AG04450 (cell line): ENCODE measurements at regions not wholly inside any gene's neighbourhood (a gene's known extent, or its start where the extent isn't known, plus 50 kb on each side); places are given as distances from the start of the nearest gene placed in this dataset.

Experiments used
- CTCF ChIA-PET: fragments of 300-600, 350-600 bp; formaldehyde crosslinking; extraction: SDS; loops from one replicate; lab custom pipeline; 2022; ENCODE audit warnings: antibody characterized with exemption, inconsistent platforms; lab: Charles Lee
- POLR2A ChIA-PET: fragments of 350-600 bp; formaldehyde crosslinking; extraction: SDS; loops from one replicate; lab custom pipeline; 2021; ENCODE audit warnings: antibody characterized with exemption, inconsistent platforms; lab: Yijun Ruan, JAX
- DNase-seq: peaks from one replicate; pipeline ENCODE4 v3.0.0-alpha.2; 2011; ENCODE audit warnings: low read depth, low spot score
- H3K27ac ChIP-seq: one replicate; pipeline ENCODE4 v1.5.1; 2012; ENCODE audit warnings: low read depth, low read length, control low read depth
- H3K27me3 ChIP-seq: one replicate; pipeline ENCODE4 v1.6.0; 2012; ENCODE audit warnings: low read length; ENCODE audit not compliant: control insufficient read depth, insufficient read depth
- H3K4me3 ChIP-seq: 2 replicates; pipeline ENCODE4 v1.5.1; 2011; ENCODE audit warnings: mild to moderate bottlenecking, low read depth, low read length, control low read depth
- H3K9me3 ChIP-seq: 2 replicates; pipeline ENCODE4 v1.5.1; 2012; ENCODE audit warnings: low read length; ENCODE audit not compliant: control insufficient read depth, insufficient read depth
- CTCF ChIP-seq: IDR thresholded peaks from 2 replicates; pipeline ENCODE4 v1.5.1; 2011; ENCODE audit warnings: low read depth, low read length, control low read depth, inconsistent platforms

DNA sequence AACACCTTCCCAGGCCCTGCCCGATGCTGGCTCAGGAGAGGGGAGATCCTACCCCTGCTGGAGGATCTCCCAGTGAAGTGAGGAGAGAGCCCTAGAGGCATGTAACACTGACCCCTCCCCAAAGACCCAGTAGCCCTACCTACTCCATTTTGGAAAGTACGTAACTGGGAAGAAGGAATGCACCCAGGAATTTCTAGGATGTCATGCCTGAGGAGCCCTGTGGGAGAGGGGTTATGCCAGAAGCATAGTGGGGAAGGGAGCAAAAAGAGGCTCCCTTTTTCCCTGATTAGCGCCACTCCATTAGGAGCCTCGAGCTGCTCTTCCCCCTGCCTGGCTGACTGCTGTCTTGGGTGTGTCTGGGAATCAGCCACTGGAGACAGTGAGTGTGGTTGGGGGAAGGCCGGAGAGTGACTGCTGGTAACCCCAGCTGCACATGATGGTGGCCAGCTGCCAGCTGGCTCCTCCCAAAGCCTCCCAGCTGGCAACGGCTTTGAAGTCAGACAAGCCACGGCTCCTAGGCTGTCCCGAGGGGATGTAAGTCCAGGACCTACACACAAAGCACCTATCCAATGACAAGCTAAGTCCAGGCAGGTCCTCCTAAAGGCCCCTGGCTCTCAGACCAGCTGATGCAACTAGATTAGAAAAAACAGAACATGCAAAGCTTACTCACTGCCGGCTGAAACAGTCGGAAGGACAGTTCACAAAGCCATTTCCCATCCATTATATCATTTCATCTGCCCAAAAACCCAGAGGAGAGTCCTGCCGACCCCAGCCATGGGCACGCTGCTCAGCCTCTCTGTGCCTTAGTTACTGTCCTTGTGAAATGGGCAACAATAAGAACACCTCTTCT lies 136.5 kb upstream of the ABCA1 start:
- peak overlapping the region; percentile 97 for H3K27ac ChIP-seq
- peak; percentile 92 for DNase-seq
- POLR2A ChIA-PET, result interaction anchor here (0.6 to 2.4 kb wide), 8 partner anchors 8 to 137 kb away, joined by 3 to 20 read pairs (median 4); partner anchors contain the start of gene ABCA1
- peaks cover 11% of the 10 kb centered on the region for H3K9me3 ChIP-seq
- no peak for TF ChIP-seq CTCF
- H3K27me3 ChIP-seq, result no peaks in the 10 kb centered on the region
- no peak overlapping the region for H3K4me3 ChIP-seq
- CTCF ChIA-PET, result no interaction called here

DNA sequence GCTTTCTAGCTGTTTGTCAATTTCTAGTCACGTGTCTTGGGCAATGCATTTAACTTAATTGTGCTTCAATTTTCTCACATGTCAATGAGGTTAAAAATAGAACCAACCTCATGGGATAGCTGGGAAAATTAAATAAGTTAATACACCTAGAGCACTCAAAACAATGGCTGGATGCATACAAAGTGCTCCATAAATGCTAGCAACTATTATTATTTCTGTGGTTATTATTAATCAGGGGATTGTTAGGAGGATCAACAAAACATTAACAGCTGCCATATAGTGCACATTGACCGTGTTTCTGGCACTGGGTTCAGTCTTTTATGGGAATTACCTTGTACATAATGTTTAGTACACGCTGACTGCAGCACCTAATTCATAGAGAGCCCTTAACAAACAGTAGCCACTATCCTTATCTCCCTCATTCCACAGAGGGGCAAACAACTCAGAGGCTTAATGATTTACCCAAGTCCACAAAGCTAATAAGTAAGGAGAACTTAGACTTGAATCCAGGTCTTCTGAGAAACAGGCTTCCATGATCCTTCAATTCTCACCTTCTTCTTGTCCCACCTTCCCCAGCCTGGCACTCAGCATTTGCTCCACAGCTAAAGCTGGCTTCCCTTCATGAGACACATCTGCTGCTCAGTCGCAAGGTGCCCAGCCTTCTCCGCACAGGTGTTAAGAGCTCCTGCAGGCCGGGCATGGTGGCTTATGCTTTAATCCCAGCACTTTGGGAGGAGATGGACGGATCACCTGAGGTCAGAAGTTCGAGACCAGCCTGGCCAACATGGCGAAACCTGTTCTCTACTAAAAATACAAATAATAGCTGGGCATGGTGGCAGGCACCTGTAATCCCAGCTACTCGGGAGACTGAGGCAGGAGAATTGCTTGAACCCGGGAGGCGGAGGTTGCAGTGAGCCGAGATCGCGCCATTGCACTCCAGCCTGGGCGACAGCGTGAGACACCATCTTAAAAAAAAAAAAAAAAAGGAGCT lies 137.4 kb upstream of the ABCA1 start:
- Histone ChIP-seq H3K4me3 (no peak overlapping the region), H3K9me3 (peaks cover 11% of the 10 kb centered on the region), H3K27me3 (no peaks in the 10 kb centered on the region), H3K27ac (peak overlapping the region; percentile 97)
- CTCF ChIA-PET, result no interaction called here
- POLR2A ChIA-PET, result interaction anchor here (0.6 to 2.4 kb wide), 8 partner anchors 8 to 341 kb away, joined by 3 to 20 read pairs (median 4); partner anchors contain the start of gene ABCA1
- DNase-seq, result no peak
- TF ChIP-seq CTCF, result no peak

DNA sequence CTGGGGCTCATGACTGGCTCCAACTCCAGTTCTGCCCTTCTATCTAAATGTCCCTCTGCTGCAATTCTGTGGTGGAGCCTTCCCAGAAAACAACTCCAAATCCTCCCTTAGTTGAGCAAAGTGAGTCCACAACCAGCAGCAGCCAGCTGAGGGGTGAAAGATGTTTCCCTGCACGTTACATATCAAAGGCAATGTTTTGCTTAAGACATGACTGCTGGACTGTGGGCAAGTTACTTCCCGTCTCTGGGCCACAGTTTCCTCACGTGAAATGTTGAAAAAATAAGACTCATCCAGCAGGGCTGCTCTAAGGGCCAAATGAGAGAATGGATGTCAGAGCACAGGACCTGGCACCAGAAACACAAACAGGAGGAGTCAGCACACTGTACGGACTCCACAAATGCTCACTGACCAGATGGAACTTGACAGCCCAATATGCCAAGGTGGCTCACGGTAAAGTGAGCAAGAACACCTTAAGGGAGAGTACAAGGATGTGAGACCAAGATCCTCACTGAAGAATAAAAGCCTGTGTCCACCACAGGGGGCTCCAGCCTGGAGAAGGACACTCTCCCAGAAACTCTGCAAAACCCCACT lies 138.4 kb upstream of the ABCA1 start:
- POLR2A ChIA-PET, result no interaction called here
- CTCF ChIA-PET, result no interaction called here
- Histone ChIP-seq H3K9me3 (peaks cover 11% of the 10 kb centered on the region), H3K4me3 (no peak overlapping the region), H3K27ac (no peak overlapping the region), H3K27me3 (no peaks in the 10 kb centered on the region)
- TF ChIP-seq CTCF, result no peak
- no peak for DNase-seq

DNA sequence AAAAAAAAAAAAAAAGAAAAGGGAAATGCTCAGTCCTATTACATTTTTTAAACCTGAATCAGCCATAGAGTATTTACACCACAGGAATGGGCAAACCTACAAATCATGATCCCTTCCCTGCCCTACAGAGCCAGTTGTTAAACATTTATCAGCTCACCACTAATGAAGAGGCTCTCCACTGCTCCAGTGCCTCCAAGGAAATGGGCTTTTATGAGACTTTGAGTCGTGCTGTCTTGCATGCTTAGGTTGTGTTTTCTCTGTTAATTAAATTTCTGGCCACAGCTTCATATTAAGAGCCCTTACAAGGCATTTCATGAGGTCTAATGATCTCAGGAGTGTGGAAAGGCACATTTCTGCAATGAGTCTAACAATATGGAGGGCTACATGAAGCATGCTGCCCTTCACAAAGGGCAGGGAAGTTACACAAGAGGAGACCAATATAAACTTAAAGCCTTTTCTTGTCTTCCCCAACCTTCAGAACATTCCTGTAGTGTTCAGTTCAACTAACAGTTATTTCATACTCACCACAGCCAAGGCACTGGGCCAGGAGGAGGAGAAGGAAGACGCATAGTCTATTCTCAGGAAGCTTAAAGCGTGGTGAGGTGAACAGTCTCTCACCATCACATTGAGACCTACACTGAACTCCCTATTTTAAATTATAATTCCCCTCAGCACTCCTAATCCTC lies 140.1 kb upstream of the ABCA1 start:
- Histone ChIP-seq H3K27me3 (no peaks in the 10 kb centered on the region), H3K4me3 (no peak overlapping the region), H3K27ac (no peak overlapping the region), H3K9me3 (peaks cover 11% of the 10 kb centered on the region)
- CTCF ChIA-PET, result no interaction called here
- DNase-seq, result no peak
- POLR2A ChIA-PET, result interaction anchor here (0.7 kb wide), 2 partner anchors 21 to 58 kb away, joined by 3 to 7 read pairs; no protein-coding TSS in a partner anchor
- no peak for TF ChIP-seq CTCF
